CD14-positive monocyte (primary cell): ENCODE measurements at regions not wholly inside any gene's neighbourhood (a gene's known extent, or its start where the extent isn't known, plus 50 kb on each side); places are given as distances from the start of the nearest gene placed in this dataset.

Experiments used
- DNase-seq, 3 donors: peaks; one replicate each; pipeline ENCODE4 v3.0.0-alpha.2; 2011 to 2022
- H2AFZ ChIP-seq: 2 replicates; pipeline ENCODE4 v1.6.0; 2012; ENCODE audit warnings: mild to moderate bottlenecking, low read depth, low read length, inconsistent platforms; ENCODE audit not compliant: insufficient read depth, poor library complexity, severe bottlenecking
- H3K27ac ChIP-seq, 2 donors: 1 replicate in 1 of 2; 2 replicates in 1 of 2; pipeline ENCODE4 v1.5.1; 2012 to 2013; ENCODE audit warnings: low read length in 2 of 2, control low read depth in 1 of 2, inconsistent platforms in 1 of 2, low read depth in 1 of 2, mild to moderate bottlenecking in 1 of 2
- H3K27me3 ChIP-seq, 2 donors: one replicate each; pipeline versions ENCODE4 v1.6.0 to v1.6.1; 2011 to 2013; ENCODE audit warnings: low read length in 2 of 2; ENCODE audit not compliant: control insufficient read depth in 2 of 2, insufficient read depth in 2 of 2
- H3K36me3 ChIP-seq, 2 donors: replicated peaks in 1 of 2; 1 replicate in 1 of 2; 2 replicates in 1 of 2; pipeline versions ENCODE4 v1.5.1 to v1.6.1; 2012 to 2013; ENCODE audit warnings: low read length in 2 of 2, control low read depth in 1 of 2, inconsistent platforms in 1 of 2, mild to moderate bottlenecking in 1 of 2; ENCODE audit not compliant: insufficient read depth in 2 of 2, control insufficient read depth in 1 of 2
- H3K4me1 ChIP-seq, 2 donors: 1 replicate in 1 of 2; 2 replicates in 1 of 2; pipeline versions ENCODE4 v1.5.1 to v1.6.1; 2012 to 2013; ENCODE audit warnings: low read length in 2 of 2, control low read depth in 1 of 2, inconsistent platforms in 1 of 2, mild to moderate bottlenecking in 1 of 2, moderate library complexity in 1 of 2; ENCODE audit not compliant: insufficient read depth in 2 of 2, control insufficient read depth in 1 of 2
- H3K4me2 ChIP-seq: replicated peaks from 2 replicates; pipeline ENCODE3; 2012; ENCODE audit warnings: low read length, moderate library complexity, mild to moderate bottlenecking; ENCODE audit not compliant: poor library complexity, severe bottlenecking; ENCODE audit errors: extremely low read depth
- H3K4me3 ChIP-seq, 3 experiments: fragments of 200-600 bp in 1 of 3; sonication (generic) in 1 of 3; replicated peaks in 1 of 3; 1 replicate in 2 of 3; 2 replicates in 1 of 3; pipeline ENCODE4 v1.5.1; 2011 to 2013; ENCODE audit warnings: low read length in 3 of 3, mild to moderate bottlenecking in 3 of 3, control low read depth in 2 of 3, low read depth in 2 of 3, inconsistent platforms in 1 of 3, moderate library complexity in 1 of 3
- H3K79me2 ChIP-seq: 2 replicates; pipeline ENCODE4 v1.6.0; 2012; ENCODE audit warnings: mild to moderate bottlenecking, control low read depth, inconsistent platforms, low read length, moderate library complexity; ENCODE audit not compliant: insufficient read depth
- H3K9ac ChIP-seq: 2 replicates; pipeline ENCODE4 v1.6.0; 2017; ENCODE audit warnings: low read length, mild to moderate bottlenecking; ENCODE audit not compliant: insufficient read depth, poor library complexity, severe bottlenecking
- H3K9me3 ChIP-seq, 2 donors: replicated peaks in 1 of 2; 1 replicate in 1 of 2; 2 replicates in 1 of 2; pipeline versions ENCODE4 v1.5.1 to v1.6.1; 2012 to 2013; ENCODE audit warnings: low read length in 2 of 2, control low read depth in 1 of 2; ENCODE audit not compliant: control insufficient read depth in 1 of 2, insufficient read depth in 1 of 2
- H4K20me1 ChIP-seq: 2 replicates; pipeline ENCODE4 v1.6.0; 2012; ENCODE audit warnings: mild to moderate bottlenecking, low read length, control low read depth, moderate library complexity; ENCODE audit not compliant: insufficient read depth
- H3K27ac Mint-ChIP-seq, 7 donors: one replicate each; pipeline ENCODE4 v1.8.0; 2020; ENCODE audit warnings: mild to moderate bottlenecking in 7 of 7, mixed read lengths in 7 of 7, moderate library complexity in 6 of 7, inconsistent platforms in 2 of 7
- H3K27me3 Mint-ChIP-seq, 3 donors: one replicate each; pipeline ENCODE4 v1.8.0; 2021 to 2022; ENCODE audit warnings: low read depth in 3 of 3, mild to moderate bottlenecking in 3 of 3, mixed read lengths in 3 of 3, moderate library complexity in 3 of 3, inconsistent platforms in 1 of 3
- H3K36me3 Mint-ChIP-seq, 2 donors: one replicate each; pipeline ENCODE4 v1.8.0; 2020; ENCODE audit warnings: mixed read lengths in 2 of 2, inconsistent platforms in 1 of 2, mild to moderate bottlenecking in 1 of 2
- H3K4me1 Mint-ChIP-seq: one replicate; pipeline ENCODE4 v1.8.0; 2020; ENCODE audit warnings: mild to moderate bottlenecking, mixed read lengths
- H3K4me3 Mint-ChIP-seq, 2 donors: one replicate each; pipeline ENCODE4 v1.8.0; 2020; ENCODE audit warnings: mild to moderate bottlenecking in 2 of 2, mixed read lengths in 2 of 2, moderate library complexity in 1 of 2
- H3K9me3 Mint-ChIP-seq, 7 donors: one replicate each; pipeline ENCODE4 v1.8.0; 2020 to 2022; ENCODE audit warnings: mixed read lengths in 7 of 7, mild to moderate bottlenecking in 6 of 7, moderate library complexity in 6 of 7, inconsistent platforms in 2 of 7
- CTCF ChIP-seq: fragments of 200-600 bp; IDR thresholded peaks from one replicate; pipeline ENCODE4 v1.8.0; 2022; ENCODE audit warnings: antibody characterized with exemption, mild to moderate bottlenecking
- WGBS: methylation state at CpG from one replicate; pipeline ENCODE4 v1.1.5; 2013; ENCODE audit warnings: missing lambda C conversion rate; ENCODE audit not compliant: insufficient coverage; 5-methylcytosine and 5-hydroxymethylcytosine counted together
- intact Hi-C, 2 donors: fragments of 100-400 bp; cut with micrococcal nuclease; formaldehyde crosslinking; loops; one replicate each; pipeline versions ENCODE4 v1.15.0 to v1.15.1; 2023

GRCh38 chr9:2418619-2419018 lies 203.0 kb upstream of the VLDLR start:
- no peak overlapping the region for H3K4me2 ChIP-seq
- peaks cover 0 to 5% (median 1%) of the 10 kb centered on the region in 7 donors for H3K9me3 Mint-ChIP-seq
- H3K9ac ChIP-seq: no peak overlapping the region
- no peaks in the 10 kb centered on the region for H3K36me3 Mint-ChIP-seq
- no peak overlapping the region for H3K27ac Mint-ChIP-seq
- H3K4me3 ChIP-seq: no peak overlapping the region
- no peaks in the 10 kb centered on the region for H3K36me3 ChIP-seq
- no peaks in the 10 kb centered on the region for H3K4me1 ChIP-seq
- no peaks in the 10 kb centered on the region for H3K4me1 Mint-ChIP-seq
- no peak for DNase-seq
- peaks cover 0 to 4% (median 2%) of the 10 kb centered on the region in 3 donors for H3K27me3 Mint-ChIP-seq
- no peak overlapping the region for H2AFZ ChIP-seq
- no peak for TF ChIP-seq CTCF
- H3K4me3 Mint-ChIP-seq: no peak overlapping the region
- intact Hi-C loops: no loop called here
- 78% methylated on average over 1 of the region's 2 CpGs for WGBS
- no peaks in the 10 kb centered on the region for H3K9me3 ChIP-seq
- H3K27me3 ChIP-seq: no peaks in the 10 kb centered on the region
- no peaks in the 10 kb centered on the region for H3K79me2 ChIP-seq
- no peaks in the 10 kb centered on the region for H4K20me1 ChIP-seq
- no peak overlapping the region for H3K27ac ChIP-seq

DNA sequence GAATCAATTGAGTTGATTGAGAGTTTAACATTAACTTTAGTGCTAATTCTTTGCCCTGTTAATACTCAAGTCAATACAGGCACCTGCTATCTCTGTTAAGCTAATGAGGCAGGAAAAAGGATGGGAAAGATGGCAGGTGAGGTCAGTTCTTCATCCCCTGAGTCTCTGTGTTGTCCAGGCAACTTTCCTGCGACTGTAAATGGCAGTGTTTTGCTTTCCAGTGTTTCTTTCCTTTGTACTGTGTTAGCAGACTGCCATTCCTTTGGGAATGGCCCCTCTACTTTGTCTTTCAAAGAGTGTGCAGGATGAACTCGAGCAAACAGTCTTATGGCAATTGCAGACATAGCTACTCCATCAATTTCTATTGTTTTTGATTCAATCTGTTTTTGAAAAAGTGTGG lies 202.2 kb upstream of the VLDLR start:
- no peak overlapping the region for H3K9ac ChIP-seq
- H3K4me3 Mint-ChIP-seq: no peak overlapping the region
- no peak overlapping the region for H3K4me2 ChIP-seq
- intact Hi-C loops: no loop called here
- H3K36me3 ChIP-seq: no peaks in the 10 kb centered on the region
- no peak for DNase-seq
- no peaks in the 10 kb centered on the region for H4K20me1 ChIP-seq
- H3K9me3 ChIP-seq: no peaks in the 10 kb centered on the region
- H3K4me1 ChIP-seq: no peaks in the 10 kb centered on the region
- H3K4me1 Mint-ChIP-seq: no peaks in the 10 kb centered on the region
- H3K27ac Mint-ChIP-seq: no peak overlapping the region
- no peak for TF ChIP-seq CTCF
- H3K27me3 ChIP-seq: no peaks in the 10 kb centered on the region
- H3K27ac ChIP-seq: no peak overlapping the region
- 88% methylated on average over 1 of the region's 2 CpGs for WGBS
- H3K9me3 Mint-ChIP-seq: peaks cover 0 to 5% (median 1%) of the 10 kb centered on the region in 7 donors
- no peaks in the 10 kb centered on the region for H3K36me3 Mint-ChIP-seq
- no peak overlapping the region for H2AFZ ChIP-seq
- no peaks in the 10 kb centered on the region for H3K79me2 ChIP-seq
- H3K27me3 Mint-ChIP-seq: peaks cover 0 to 4% (median 2%) of the 10 kb centered on the region in 3 donors
- H3K4me3 ChIP-seq: no peak overlapping the region
